Neuronal stem cell (in vitro differentiated cells): ENCODE measurements at regions not wholly inside any gene's neighbourhood (a gene's known extent, or its start where the extent isn't known, plus 50 kb on each side); places are given as distances from the start of the nearest gene placed in this dataset.

ENCODE experiments used
- DNase-seq: peaks from one replicate; pipeline ENCODE4 v3.0.0-alpha.2; 2013; ENCODE audit warnings: low spot score
- H2AFZ ChIP-seq: one replicate; pipeline ENCODE4 v1.6.1; 2013; ENCODE audit warnings: mild to moderate bottlenecking, low read length, inconsistent platforms
- H2AK5ac ChIP-seq: 2 replicates; pipeline ENCODE4 v1.6.1; 2013; ENCODE audit warnings: low read depth, mild to moderate bottlenecking, inconsistent platforms, low read length, moderate library complexity, mixed read lengths
- H2BK120ac ChIP-seq: 2 replicates; pipeline ENCODE4 v1.6.1; 2013; ENCODE audit warnings: low read depth, mild to moderate bottlenecking, inconsistent platforms, low read length, moderate library complexity, mixed read lengths
- H2BK12ac ChIP-seq: one replicate; pipeline ENCODE4 v1.6.1; 2013; ENCODE audit warnings: low read length, inconsistent platforms
- H2BK15ac ChIP-seq: 2 replicates; pipeline ENCODE4 v1.6.1; 2013; ENCODE audit warnings: mild to moderate bottlenecking, low read length, inconsistent platforms, mixed read lengths
- H2BK5ac ChIP-seq: one replicate; pipeline ENCODE4 v1.6.1; 2013; ENCODE audit warnings: inconsistent platforms, mild to moderate bottlenecking, low read length, moderate library complexity
- H3K14ac ChIP-seq: one replicate; pipeline ENCODE4 v1.6.1; 2013; ENCODE audit warnings: low read length, inconsistent platforms
- H3K18ac ChIP-seq: 2 replicates; pipeline ENCODE4 v1.6.1; 2013; ENCODE audit warnings: low read length, inconsistent platforms
- H3K23ac ChIP-seq: 2 replicates; pipeline ENCODE4 v1.6.1; 2013; ENCODE audit warnings: low read depth, mild to moderate bottlenecking, mixed read lengths, low read length, inconsistent platforms; ENCODE audit not compliant: poor library complexity
- H3K27ac ChIP-seq: replicated peaks from 3 replicates; pipeline ENCODE4 v1.5.1; 2013; ENCODE audit warnings: low read length, inconsistent platforms
- H3K27me3 ChIP-seq, 3 experiments: 2 replicates each; pipeline ENCODE4 v1.6.1; 2013; ENCODE audit warnings: low read length in 3 of 3, mild to moderate bottlenecking in 2 of 3, inconsistent platforms in 1 of 3, low read depth in 1 of 3, mixed read lengths in 1 of 3, moderate library complexity in 1 of 3; ENCODE audit not compliant: control insufficient read depth in 3 of 3, insufficient read depth in 3 of 3
- H3K36me3 ChIP-seq, 2 donors: replicated peaks in 1 of 2; 2 replicates each; pipeline ENCODE4 v1.6.1; 2013; ENCODE audit warnings: low read length in 2 of 2; ENCODE audit not compliant: control insufficient read depth in 2 of 2, insufficient read depth in 2 of 2
- H3K4ac ChIP-seq: 2 replicates; pipeline ENCODE4 v1.6.1; 2013; ENCODE audit warnings: inconsistent platforms, mild to moderate bottlenecking, low read length, moderate library complexity
- H3K4me1 ChIP-seq, 2 donors: 1 replicate in 1 of 2; 2 replicates in 1 of 2; pipeline ENCODE4 v1.6.1; 2013; ENCODE audit warnings: low read length in 2 of 2, low read depth in 1 of 2; ENCODE audit not compliant: control insufficient read depth in 2 of 2, insufficient read depth in 1 of 2
- H3K4me2 ChIP-seq: one replicate; pipeline ENCODE4 v1.6.1; 2013; ENCODE audit warnings: mild to moderate bottlenecking, low read length, inconsistent platforms; ENCODE audit not compliant: insufficient read depth, poor library complexity, severe bottlenecking
- H3K4me3 ChIP-seq, 2 donors: 2 replicates each; pipeline ENCODE4 v1.5.1; 2013; ENCODE audit warnings: low read length in 2 of 2, mild to moderate bottlenecking in 2 of 2, inconsistent platforms in 1 of 2, moderate library complexity in 1 of 2
- H3K79me1 ChIP-seq: one replicate; pipeline ENCODE4 v1.6.1; 2013; ENCODE audit warnings: low read depth, mild to moderate bottlenecking, inconsistent platforms, low read length, moderate library complexity
- H3K9ac ChIP-seq: one replicate; pipeline ENCODE4 v1.6.1; 2013; ENCODE audit warnings: mild to moderate bottlenecking, low read depth, low read length, inconsistent platforms; ENCODE audit not compliant: poor library complexity
- H3K9me3 ChIP-seq, 2 donors: replicated peaks in 1 of 2; 2 replicates each; pipeline versions ENCODE3 to v1.6.1; 2013; ENCODE audit warnings: low read length in 2 of 2, mild to moderate bottlenecking in 2 of 2, inconsistent platforms in 1 of 2, low read depth in 1 of 2, mixed read lengths in 1 of 2, moderate library complexity in 1 of 2; ENCODE audit not compliant: control insufficient read depth in 2 of 2, insufficient read depth in 1 of 2
- H4K8ac ChIP-seq: one replicate; pipeline ENCODE4 v1.6.1; 2013; ENCODE audit warnings: low read depth, mild to moderate bottlenecking, inconsistent platforms, low read length, moderate library complexity
- H4K91ac ChIP-seq: one replicate; pipeline ENCODE4 v1.6.1; 2013; ENCODE audit warnings: low read length, low read depth, mild to moderate bottlenecking, inconsistent platforms; ENCODE audit not compliant: poor library complexity
- WGBS, 2 donors: extraction: QIAGEN DNeasy Blood & Tissue Kit; methylation state at CpG; one replicate each; pipeline ENCODE4 v1.1.7; 2013; ENCODE audit warnings: missing lambda C conversion rate in 2 of 2, mixed read lengths in 1 of 2; ENCODE audit not compliant: insufficient read length in 2 of 2, insufficient replicate concordance in 1 of 2; ENCODE audit errors: extremely low coverage in 2 of 2; 5-methylcytosine and 5-hydroxymethylcytosine counted together

- no peak overlapping the region for H3K14ac ChIP-seq
- H2BK120ac ChIP-seq, result no peak overlapping the region
- H3K27me3 ChIP-seq, result no peaks in the 10 kb centered on the region
- no peak overlapping the region for H3K4me3 ChIP-seq
- H3K4me2 ChIP-seq, result no peak overlapping the region
- no peak overlapping the region for H3K9ac ChIP-seq
- H3K4me1 ChIP-seq, result peaks cover 0 to 10% of the 10 kb centered on the region in 2 donors
- no peak overlapping the region for H2AFZ ChIP-seq
- no peak overlapping the region for H4K8ac ChIP-seq
- H4K91ac ChIP-seq, result no peak overlapping the region
- no peaks in the 10 kb centered on the region for H3K79me1 ChIP-seq
- WGBS, 2 donors, result no CpG with 5 or more reads among the region's 14 CpGs
- H2BK5ac ChIP-seq, result no peak overlapping the region
- DNase-seq, result no peak
- H3K4ac ChIP-seq, result no peak overlapping the region
- H3K36me3 ChIP-seq, result no peaks in the 10 kb centered on the region
- no peak overlapping the region for H2AK5ac ChIP-seq
- H3K23ac ChIP-seq, result no peak overlapping the region
- peak overlapping the region; percentile 50 for H3K18ac ChIP-seq
- H3K9me3 ChIP-seq, result no peaks in the 10 kb centered on the region
- no peak overlapping the region for H2BK12ac ChIP-seq
- H2BK15ac ChIP-seq, result no peak overlapping the region
- H3K27ac ChIP-seq, result no peak overlapping the region
Measured at GRCh38 chr5:5795074-5795771, 372.7 kb downstream of the ICE1 start.

- Histone ChIP-seq H3K9ac (no peak overlapping the region), H3K79me1 (no peaks in the 10 kb centered on the region), H2AK5ac (no peak overlapping the region), H3K4me1 (peaks cover 0 to 10% of the 10 kb centered on the region in 2 donors), H3K23ac (no peak overlapping the region), H2BK120ac (no peak overlapping the region), H3K18ac (no peak overlapping the region), H2AFZ (no peak overlapping the region), H3K4me2 (no peak overlapping the region), H4K8ac (no peak overlapping the region), H2BK5ac (no peak overlapping the region), H3K27me3 (no peaks in the 10 kb centered on the region), H2BK15ac (no peak overlapping the region), H3K14ac (no peak overlapping the region), H4K91ac (no peak overlapping the region), H3K9me3 (no peaks in the 10 kb centered on the region), H3K36me3 (no peaks in the 10 kb centered on the region), H3K27ac (no peak overlapping the region), H3K4me3 (no peak overlapping the region), H3K4ac (no peak overlapping the region), H2BK12ac (no peak overlapping the region)
- no peak for DNase-seq
- WGBS, 2 donors, result no CpG with 5 or more reads among the region's 4 CpGs
Measured at GRCh38 chr5:5794118-5794560, 371.7 kb downstream of the ICE1 start.

- peaks cover 0 to 10% of the 10 kb centered on the region in 2 donors for H3K4me1 ChIP-seq
- no peak overlapping the region for H3K9ac ChIP-seq
- H3K23ac ChIP-seq, result no peak overlapping the region
- H3K27ac ChIP-seq, result no peak overlapping the region
- H3K79me1 ChIP-seq, result no peaks in the 10 kb centered on the region
- H3K9me3 ChIP-seq, result no peaks in the 10 kb centered on the region
- WGBS, 2 donors, result no CpG with 5 or more reads among the region's 10 CpGs
- H2BK12ac ChIP-seq, result no peak overlapping the region
- H2AFZ ChIP-seq, result no peak overlapping the region
- H3K14ac ChIP-seq, result no peak overlapping the region
- no peak overlapping the region for H3K4ac ChIP-seq
- H3K27me3 ChIP-seq, result no peaks in the 10 kb centered on the region
- no peak overlapping the region for H4K8ac ChIP-seq
- no peak for DNase-seq
- H3K4me2 ChIP-seq, result no peak overlapping the region
- H2BK120ac ChIP-seq, result no peak overlapping the region
- H2AK5ac ChIP-seq, result no peak overlapping the region
- no peak overlapping the region for H4K91ac ChIP-seq
- peak overlapping the region; percentile 2 for H3K18ac ChIP-seq
- no peak overlapping the region for H3K4me3 ChIP-seq
- H2BK5ac ChIP-seq, result no peak overlapping the region
- no peaks in the 10 kb centered on the region for H3K36me3 ChIP-seq
- no peak overlapping the region for H2BK15ac ChIP-seq
Measured at GRCh38 chr5:5793242-5794117, 371.0 kb downstream of the ICE1 start.

DNA sequence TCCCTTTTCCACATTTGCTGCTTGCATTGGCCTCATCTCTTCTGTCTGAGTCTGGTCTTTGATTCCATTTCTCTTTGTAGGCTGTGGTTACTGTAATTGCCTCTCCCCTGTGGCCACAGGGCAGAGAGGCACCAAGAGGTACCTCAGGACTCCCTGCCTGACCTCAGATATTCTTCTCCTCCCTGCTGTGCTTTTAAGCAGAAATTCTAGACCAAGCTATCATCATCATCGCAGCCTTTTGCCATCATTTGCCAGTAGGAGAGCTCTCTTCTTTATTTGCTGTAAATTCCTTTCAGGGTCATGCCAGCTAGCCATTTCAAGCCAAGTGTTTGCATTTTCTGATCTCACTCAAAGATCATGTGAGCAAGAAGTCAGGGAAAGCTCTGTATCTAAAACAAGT lies 369.6 kb downstream of the ICE1 start:
- no peak overlapping the region for H3K4me3 ChIP-seq
- no peak overlapping the region for H3K4me2 ChIP-seq
- H3K4me1 ChIP-seq, result peaks cover 0 to 10% of the 10 kb centered on the region in 2 donors
- no peak overlapping the region for H2AK5ac ChIP-seq
- H3K14ac ChIP-seq, result no peak overlapping the region
- H3K27me3 ChIP-seq, result no peaks in the 10 kb centered on the region
- no peak overlapping the region for H2AFZ ChIP-seq
- DNase-seq, result no peak
- H3K23ac ChIP-seq, result no peak overlapping the region
- H3K18ac ChIP-seq, result no peak overlapping the region
- no peak overlapping the region for H3K4ac ChIP-seq
- no peaks in the 10 kb centered on the region for H3K36me3 ChIP-seq
- no peak overlapping the region for H2BK12ac ChIP-seq
- H3K9me3 ChIP-seq, result no peaks in the 10 kb centered on the region
- no peak overlapping the region for H4K91ac ChIP-seq
- no peak overlapping the region for H2BK5ac ChIP-seq
- H3K79me1 ChIP-seq, result no peaks in the 10 kb centered on the region
- no peak overlapping the region for H2BK120ac ChIP-seq
- H3K9ac ChIP-seq, result no peak overlapping the region
- no peak overlapping the region for H4K8ac ChIP-seq
- H3K27ac ChIP-seq, result no peak overlapping the region
- no peak overlapping the region for H2BK15ac ChIP-seq
- no CpG with 5 or more reads among the region's 1 CpG for WGBS, 2 donors
